K562 (cell line): ENCODE measurements at regions not wholly inside any gene's neighbourhood (a gene's known extent, or its start where the extent isn't known, plus 50 kb on each side); places are given as distances from the start of the nearest gene placed in this dataset.

Experiments used
- BHLHE40 ChIP-seq: IDR thresholded peaks from 2 replicates; pipeline ENCODE4 v1.6.1; 2011; ENCODE audit warnings: low read length, improper control_type of control experiment
- CEBPB ChIP-seq: fragments of 450-650 bp; IDR thresholded peaks from 2 replicates; pipeline ENCODE4 v1.6.1; 2016; ENCODE audit warnings: missing genetic modification characterization, missing compliant biosample characterization
- HMGXB4 ChIP-seq: sonication (generic); formaldehyde crosslinking; IDR thresholded peaks from 2 replicates; pipeline ENCODE4 v1.8.1; 2023; ENCODE audit warnings: mild to moderate bottlenecking, missing genetic modification reagents
- HOMEZ ChIP-seq: fragments of 250-450 bp; sonication (Bioruptor Pico); IDR thresholded peaks from 2 replicates; pipeline ENCODE4 v1.4.0; 2020; ENCODE audit warnings: mild to moderate bottlenecking, moderate library complexity
- MEF2A ChIP-seq: IDR thresholded peaks from 2 replicates; pipeline ENCODE4 v1.6.1; 2011; ENCODE audit warnings: low read depth, mild to moderate bottlenecking, low read length, moderate library complexity; ENCODE audit not compliant: control insufficient read depth
- NCOA2 ChIP-seq, 2 experiments: fragments of 450-650 bp; IDR thresholded peaks; 2 replicates each; pipeline ENCODE4 v1.6.1; 2018; ENCODE audit warnings: mild to moderate bottlenecking in 2 of 2, moderate library complexity in 1 of 2; ENCODE audit not compliant: partially characterized antibody in 2 of 2
- PREB ChIP-seq: sonication (generic); formaldehyde crosslinking; IDR thresholded peaks from 2 replicates; pipeline ENCODE4 v1.8.1; 2023; ENCODE audit warnings: mild to moderate bottlenecking, missing genetic modification reagents
- RBM34 ChIP-seq: fragments of 200-400 bp; formaldehyde crosslinking; IDR thresholded peaks from 2 replicates; pipeline ENCODE4 v1.6.1; 2018; ENCODE audit warnings: low read length, borderline replicate concordance; ENCODE audit not compliant: insufficient read depth
- ZNF785 ChIP-seq: fragments of 250-450 bp; sonication (Bioruptor Pico); IDR thresholded peaks from 2 replicates; pipeline ENCODE4 v1.4.0; 2020; ENCODE audit warnings: mild to moderate bottlenecking
- TF ChIP-seq, protein P1 (sequence below), 3 experiments: IDR thresholded peaks in 2 of 3; conservative IDR thresholded peaks in 1 of 3; 2 replicates each; pipeline ENCODE4 v1.5.1; 2011 to 2012; ENCODE audit warnings: low read length in 3 of 3, mild to moderate bottlenecking in 3 of 3, control low read depth in 2 of 3, improper control_type of control experiment in 1 of 3, inconsistent platforms in 1 of 3, low read depth in 1 of 3, mixed read lengths in 1 of 3, moderate library complexity in 1 of 3; ENCODE audit not compliant: insufficient read depth in 2 of 3
- TF ChIP-seq, protein P2 (sequence below), 2 experiments: fragments of 450-650 bp; IDR thresholded peaks; 2 replicates each; pipeline ENCODE4 v1.6.1; 2016

DNA sequence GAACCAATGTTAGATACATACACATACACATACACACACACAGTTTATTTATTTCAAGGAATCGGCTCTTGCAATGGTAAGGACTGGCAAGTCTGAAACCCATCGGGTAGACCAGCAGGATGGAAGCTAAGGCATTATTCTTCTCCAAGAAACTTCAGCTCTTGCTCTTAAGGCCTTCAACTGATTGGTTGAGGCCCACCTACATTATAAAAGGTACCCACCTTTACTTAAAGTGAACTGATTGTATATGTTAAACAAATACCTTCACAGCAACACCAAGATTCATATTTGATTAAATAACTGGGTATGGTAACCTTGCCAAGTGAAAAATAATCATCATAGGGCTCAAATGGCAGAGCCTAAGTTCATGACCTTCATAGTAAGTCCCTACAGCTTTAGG is 695.5 kb downstream of the BCL11B start:
- TF ChIP-seq BHLHE40 = no peak
- TF ChIP-seq PREB (CRISPR knock-in tag) = no peak
- no peak for TF ChIP-seq ZNF785 (CRISPR knock-in tag)
- TF ChIP-seq, protein P1, sequence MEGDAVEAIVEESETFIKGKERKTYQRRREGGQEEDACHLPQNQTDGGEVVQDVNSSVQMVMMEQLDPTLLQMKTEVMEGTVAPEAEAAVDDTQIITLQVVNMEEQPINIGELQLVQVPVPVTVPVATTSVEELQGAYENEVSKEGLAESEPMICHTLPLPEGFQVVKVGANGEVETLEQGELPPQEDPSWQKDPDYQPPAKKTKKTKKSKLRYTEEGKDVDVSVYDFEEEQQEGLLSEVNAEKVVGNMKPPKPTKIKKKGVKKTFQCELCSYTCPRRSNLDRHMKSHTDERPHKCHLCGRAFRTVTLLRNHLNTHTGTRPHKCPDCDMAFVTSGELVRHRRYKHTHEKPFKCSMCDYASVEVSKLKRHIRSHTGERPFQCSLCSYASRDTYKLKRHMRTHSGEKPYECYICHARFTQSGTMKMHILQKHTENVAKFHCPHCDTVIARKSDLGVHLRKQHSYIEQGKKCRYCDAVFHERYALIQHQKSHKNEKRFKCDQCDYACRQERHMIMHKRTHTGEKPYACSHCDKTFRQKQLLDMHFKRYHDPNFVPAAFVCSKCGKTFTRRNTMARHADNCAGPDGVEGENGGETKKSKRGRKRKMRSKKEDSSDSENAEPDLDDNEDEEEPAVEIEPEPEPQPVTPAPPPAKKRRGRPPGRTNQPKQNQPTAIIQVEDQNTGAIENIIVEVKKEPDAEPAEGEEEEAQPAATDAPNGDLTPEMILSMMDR (IDR thresholded peaks at IDR 0.05 in 2 of 3, conservative IDR thresholded peaks at IDR 0.05 in 1 of 3; ENCODE audit: insufficient read depth in 2 of 3, low read depth in 1 of 3, low read length in 3 of 3) = no peak
- TF ChIP-seq CEBPB = no peak
- no peak for TF ChIP-seq NCOA2 (IDR thresholded peaks at IDR 0.05; ENCODE audit: partially characterized antibody in 2 of 2)
- no peak for TF ChIP-seq HMGXB4 (CRISPR knock-in tag)
- TF ChIP-seq MEF2A = no peak
- TF ChIP-seq, protein P2, sequence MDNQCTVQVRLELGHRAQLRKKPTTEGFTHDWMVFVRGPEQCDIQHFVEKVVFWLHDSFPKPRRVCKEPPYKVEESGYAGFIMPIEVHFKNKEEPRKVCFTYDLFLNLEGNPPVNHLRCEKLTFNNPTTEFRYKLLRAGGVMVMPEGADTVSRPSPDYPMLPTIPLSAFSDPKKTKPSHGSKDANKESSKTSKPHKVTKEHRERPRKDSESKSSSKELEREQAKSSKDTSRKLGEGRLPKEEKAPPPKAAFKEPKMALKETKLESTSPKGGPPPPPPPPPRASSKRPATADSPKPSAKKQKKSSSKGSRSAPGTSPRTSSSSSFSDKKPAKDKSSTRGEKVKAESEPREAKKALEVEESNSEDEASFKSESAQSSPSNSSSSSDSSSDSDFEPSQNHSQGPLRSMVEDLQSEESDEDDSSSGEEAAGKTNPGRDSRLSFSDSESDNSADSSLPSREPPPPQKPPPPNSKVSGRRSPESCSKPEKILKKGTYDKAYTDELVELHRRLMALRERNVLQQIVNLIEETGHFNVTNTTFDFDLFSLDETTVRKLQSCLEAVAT (IDR thresholded peaks at IDR 0.05) = no peak
- TF ChIP-seq HOMEZ (CRISPR knock-in tag) = no peak
- no peak for TF ChIP-seq RBM34
